SK-N-SH (cell line): ENCODE measurements at regions not wholly inside any gene's neighbourhood (a gene's known extent, or its start where the extent isn't known, plus 50 kb on each side); places are given as distances from the start of the nearest gene placed in this dataset.

Source experiments
- CTCF ChIA-PET: fragments of 300-600, 350-600 bp; formaldehyde crosslinking; extraction: SDS; loops from one replicate; lab custom pipeline; 2021; lab: Yijun Ruan, JAX
- POLR2A ChIA-PET: fragments of 350-600 bp; sonication (Branson Sonifier 250); formaldehyde crosslinking; extraction: SDS; loops from one replicate; lab custom pipeline; 2020; ENCODE audit warnings: antibody characterized with exemption, inconsistent platforms; lab: Yijun Ruan, JAX
- DNase-seq: peaks from one replicate; pipeline ENCODE4 v3.0.0; 2012
- H2AFZ ChIP-seq: fragments of 200-600 bp; sonication (generic); 2 replicates; pipeline ENCODE4 v1.8.1; 2016; ENCODE audit warnings: antibody characterized with exemption, mild to moderate bottlenecking, low read depth
- H3F3A ChIP-seq: fragments of 200-600 bp; sonication (generic); replicated peaks from 2 replicates; pipeline ENCODE3; 2016; ENCODE audit warnings: antibody characterized with exemption, mild to moderate bottlenecking; ENCODE audit not compliant: insufficient read depth
- H3K27ac ChIP-seq, 2 experiments: fragments of 200-500 bp in 1 of 2; fragments of 200-600 bp in 1 of 2; sonication (Bioruptor generic) in 1 of 2; sonication (generic), shearing (Covaris generic) in 1 of 2; 2 replicates each; pipeline versions ENCODE4 v1.5.1 to v1.6.1; 2014 to 2016; ENCODE audit warnings: low read depth in 2 of 2, inconsistent platforms in 1 of 2, low read length in 1 of 2, mild to moderate bottlenecking in 1 of 2, mixed read lengths in 1 of 2
- H3K27me3 ChIP-seq: fragments of 200-600 bp; sonication (generic), shearing (Covaris generic); 2 replicates; pipeline ENCODE4 v1.6.1; 2016; ENCODE audit warnings: mixed run types; ENCODE audit not compliant: insufficient read depth
- H3K36me3 ChIP-seq, 2 experiments: fragments of 200-500 bp in 1 of 2; fragments of 200-600 bp in 1 of 2; sonication (Bioruptor generic) in 1 of 2; sonication (generic) in 1 of 2; replicated peaks in 1 of 2; 2 replicates each; pipeline versions ENCODE3 to v1.5.1; 2014 to 2016; ENCODE audit warnings: low read length in 1 of 2, mild to moderate bottlenecking in 1 of 2; ENCODE audit not compliant: insufficient read depth in 2 of 2, control insufficient read depth in 1 of 2
- H3K4me1 ChIP-seq, 2 experiments: fragments of 200-500 bp in 1 of 2; fragments of 200-600 bp in 1 of 2; sonication (Bioruptor generic) in 1 of 2; sonication (generic), shearing (Covaris generic) in 1 of 2; 2 replicates each; pipeline versions ENCODE4 v1.5.1 to v1.6.1; 2014 to 2016; ENCODE audit warnings: low read depth in 1 of 2, low read length in 1 of 2, mixed run types in 1 of 2; ENCODE audit not compliant: insufficient read depth in 2 of 2, control insufficient read depth in 1 of 2
- H3K4me2 ChIP-seq: fragments of 200-600 bp; sonication (generic), shearing (Covaris generic); 2 replicates; pipeline ENCODE4 v1.6.1; 2017; ENCODE audit warnings: mixed run types
- H3K4me3 ChIP-seq, 2 experiments: fragments of 200-500 bp in 1 of 2; fragments of 200-600 bp in 1 of 2; sonication (Bioruptor generic) in 1 of 2; sonication (generic), shearing (Covaris generic) in 1 of 2; 2 replicates each; pipeline versions ENCODE4 v1.5.1 to v1.8.1; 2014 to 2016; ENCODE audit warnings: low read depth in 2 of 2, inconsistent platforms in 1 of 2, low read length in 1 of 2, mild to moderate bottlenecking in 1 of 2, mixed read lengths in 1 of 2, moderate library complexity in 1 of 2
- H3K79me2 ChIP-seq: fragments of 200-600 bp; sonication (generic); 2 replicates; pipeline ENCODE4 v1.8.1; 2017; ENCODE audit warnings: mild to moderate bottlenecking; ENCODE audit not compliant: insufficient read depth
- H3K9ac ChIP-seq: fragments of 200-600 bp; sonication (generic); 2 replicates; pipeline ENCODE4 v1.6.1; 2017; ENCODE audit warnings: mixed run types
- H3K9me2 ChIP-seq: fragments of 200-600 bp; sonication (generic); 2 replicates; pipeline ENCODE4 v1.6.1; 2017; ENCODE audit warnings: mixed run types
- H3K9me3 ChIP-seq: fragments of 200-600 bp; sonication (generic); 2 replicates; pipeline ENCODE4 v1.6.1; 2017; ENCODE audit warnings: mixed run types, mild to moderate bottlenecking, moderate library complexity
- H4K20me1 ChIP-seq: fragments of 200-600 bp; sonication (generic); 2 replicates; pipeline ENCODE4 v1.6.1; 2017; ENCODE audit warnings: mild to moderate bottlenecking, mixed run types; ENCODE audit not compliant: insufficient read depth
- CHD2 ChIP-seq: fragments of 150-350 bp; IDR thresholded peaks from 2 replicates; pipeline ENCODE4 v1.6.1; 2018; ENCODE audit warnings: low read length; ENCODE audit not compliant: partially characterized antibody
- ELF1 ChIP-seq: IDR thresholded peaks from 2 replicates; pipeline ENCODE4 v1.4.0; 2012
- FOSL2 ChIP-seq: IDR thresholded peaks from 2 replicates; pipeline ENCODE4 v1.4.0; 2012; ENCODE audit warnings: low read depth, mild to moderate bottlenecking, moderate library complexity, borderline replicate concordance
- FOXJ3 ChIP-seq: sonication (generic); formaldehyde crosslinking; IDR thresholded peaks from 2 replicates; pipeline ENCODE4 v1.5.1; 2020; ENCODE audit warnings: mild to moderate bottlenecking, missing genetic modification reagents
- GABPA ChIP-seq: IDR thresholded peaks from 2 replicates; pipeline ENCODE4 v1.4.0; 2012; ENCODE audit warnings: low read depth, mild to moderate bottlenecking
- GATA2 ChIP-seq: sonication (generic); formaldehyde crosslinking; IDR thresholded peaks from 2 replicates; pipeline ENCODE4 v1.5.0; 2020; ENCODE audit warnings: mild to moderate bottlenecking, missing genetic modification reagents
- MAX ChIP-seq: IDR thresholded peaks from 2 replicates; pipeline ENCODE4 v1.4.0; 2012; ENCODE audit warnings: low read depth
- MXI1 ChIP-seq: IDR thresholded peaks from 2 replicates; pipeline ENCODE4 v1.6.1; 2012; ENCODE audit warnings: mild to moderate bottlenecking, low read depth, low read length, improper control_type of control experiment
- NFIC ChIP-seq: IDR thresholded peaks from 2 replicates; pipeline ENCODE4 v1.4.0; 2012; ENCODE audit warnings: borderline replicate concordance
- PBX3 ChIP-seq: IDR thresholded peaks from 2 replicates; pipeline ENCODE4; 2012
- POLR2AphosphoS5 ChIP-seq: IDR thresholded peaks from 2 replicates; pipeline ENCODE4 v1.6.1; 2012; ENCODE audit warnings: low read depth, low read length
- RAD21 ChIP-seq: IDR thresholded peaks from 2 replicates; pipeline ENCODE4 v1.6.1; 2012; ENCODE audit warnings: mild to moderate bottlenecking, low read length
- RCOR1 ChIP-seq: fragments of 150-350 bp; IDR thresholded peaks from 2 replicates; pipeline ENCODE4 v1.6.1; 2017; ENCODE audit warnings: antibody characterized with exemption, low read length
- RFX5 ChIP-seq: IDR thresholded peaks from 2 replicates; pipeline ENCODE4 v1.6.1; 2012; ENCODE audit warnings: mild to moderate bottlenecking, improper control_type of control experiment, low read length
- RXRA ChIP-seq: IDR thresholded peaks from 2 replicates; pipeline ENCODE4 v1.4.0; 2012; ENCODE audit warnings: low read depth, mild to moderate bottlenecking, borderline replicate concordance
- SMC3 ChIP-seq: IDR thresholded peaks from 2 replicates; pipeline ENCODE4 v1.6.1; 2012; ENCODE audit warnings: low read depth, low read length, improper control_type of control experiment
- TAF1 ChIP-seq: IDR thresholded peaks from 2 replicates; pipeline ENCODE4 v1.6.1; 2012; ENCODE audit warnings: low read depth, mild to moderate bottlenecking, low read length, moderate library complexity, borderline replicate concordance
- YY1 ChIP-seq: IDR thresholded peaks from 2 replicates; pipeline ENCODE4 v1.4.0; 2012; ENCODE audit warnings: low read depth, mild to moderate bottlenecking
- WGBS: methylation state at CpG from one replicate; pipeline ENCODE4 v1.1.6; 2017; ENCODE audit warnings: low lambda C conversion rate; 5-methylcytosine and 5-hydroxymethylcytosine counted together
- TF ChIP-seq, protein P1 (sequence below): fragments of 150-350 bp; IDR thresholded peaks from 2 replicates; pipeline ENCODE4 v1.6.1; 2017; ENCODE audit warnings: antibody characterized with exemption, low read length, low read depth, borderline replicate concordance

DNA sequence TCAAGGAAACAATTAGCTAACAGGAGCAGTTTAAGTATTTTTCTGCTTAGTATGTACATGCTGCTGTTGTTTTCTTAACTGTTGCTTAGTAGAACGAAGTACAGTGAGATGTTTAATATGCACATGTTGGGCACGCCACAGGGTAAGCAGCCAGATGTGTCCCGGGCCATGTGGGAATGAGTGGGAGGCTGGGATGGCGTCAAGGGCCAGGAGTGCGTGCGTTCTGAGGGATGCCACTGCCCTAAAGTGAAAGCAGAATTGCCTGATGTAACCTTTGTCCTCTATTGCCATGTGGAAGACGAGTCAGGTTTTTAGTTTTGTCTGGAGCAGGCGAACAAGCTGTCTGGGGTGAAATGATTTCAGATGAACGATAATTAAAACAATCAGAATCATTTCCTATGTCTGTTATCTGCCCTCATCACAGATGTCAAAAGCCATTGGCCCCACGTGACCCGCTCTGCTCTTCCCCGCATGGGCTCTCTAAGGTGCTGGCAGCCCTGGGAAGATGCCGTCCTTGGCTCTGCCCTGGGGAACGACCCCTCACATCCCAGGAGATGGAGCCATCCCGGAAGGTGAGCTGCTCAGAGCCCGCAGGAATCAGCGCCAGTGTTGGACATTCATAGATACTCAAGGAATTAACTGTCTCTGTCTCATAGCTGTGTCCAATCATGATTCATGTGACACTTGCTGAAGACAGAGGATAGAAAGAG, 356.6 kb upstream of the IRX4 start:
- no peaks in the 10 kb centered on the region for H3K4me1 ChIP-seq
- H3K27me3 ChIP-seq, result peaks cover 9% of the 10 kb centered on the region; the same call in 1 of the 2 replicates

DNA sequence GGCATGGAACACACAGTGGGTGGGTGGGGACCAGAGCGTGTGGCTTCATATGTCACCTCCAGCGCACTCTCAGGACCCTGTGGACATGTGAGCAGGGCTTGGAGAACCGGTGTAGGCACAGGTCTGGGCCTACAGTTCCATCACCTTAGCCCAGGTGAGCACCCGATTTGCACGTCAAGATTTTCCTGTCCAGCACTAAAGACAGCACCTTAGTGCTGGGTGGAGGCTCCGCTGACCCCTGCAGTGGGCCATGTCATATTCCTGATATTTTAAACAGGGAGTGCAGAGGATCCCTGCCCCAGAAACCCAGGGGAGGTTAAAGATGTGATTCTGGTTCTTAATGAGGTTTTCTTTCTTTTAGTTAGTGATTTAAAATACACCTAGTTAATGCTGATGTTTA, 356.0 kb upstream of the IRX4 start:
- H3F3A ChIP-seq, result no peaks in the 10 kb centered on the region
- CTCF ChIA-PET, result no interaction called here
- no peak overlapping the region for H3K4me2 ChIP-seq
- no peak for TF ChIP-seq CHD2
- no peak for TF ChIP-seq FOSL2
- TF ChIP-seq YY1, result no peak
- TF ChIP-seq POLR2AphosphoS5, result no peak
- no peak for TF ChIP-seq GATA2
- TF ChIP-seq PBX3, result no peak
- TF ChIP-seq SMC3, result no peak
- no peak for TF ChIP-seq MAX
- no peak for TF ChIP-seq RAD21
- no peak for TF ChIP-seq MXI1
- TF ChIP-seq NFIC, result no peak
- no peak for TF ChIP-seq ELF1
- TF ChIP-seq RFX5, result no peak
- TF ChIP-seq, protein P1, sequence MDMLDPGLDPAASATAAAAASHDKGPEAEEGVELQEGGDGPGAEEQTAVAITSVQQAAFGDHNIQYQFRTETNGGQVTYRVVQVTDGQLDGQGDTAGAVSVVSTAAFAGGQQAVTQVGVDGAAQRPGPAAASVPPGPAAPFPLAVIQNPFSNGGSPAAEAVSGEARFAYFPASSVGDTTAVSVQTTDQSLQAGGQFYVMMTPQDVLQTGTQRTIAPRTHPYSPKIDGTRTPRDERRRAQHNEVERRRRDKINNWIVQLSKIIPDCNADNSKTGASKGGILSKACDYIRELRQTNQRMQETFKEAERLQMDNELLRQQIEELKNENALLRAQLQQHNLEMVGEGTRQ, result no peak
- no peak for TF ChIP-seq RXRA
- TF ChIP-seq RCOR1, result no peak
- TF ChIP-seq TAF1, result no peak
- TF ChIP-seq GABPA, result no peak
- TF ChIP-seq, all 33 proteins: peak for 0
- Histone ChIP-seq H3K79me2 (no peaks in the 10 kb centered on the region), H3K27ac (no peak overlapping the region), H3K9ac (no peak overlapping the region), H3K27me3 (peaks cover 9% of the 10 kb centered on the region; the same call in 1 of the 2 replicates), H2AFZ (no peak overlapping the region), H3K36me3 (no peaks in the 10 kb centered on the region), H3K4me1 (no peaks in the 10 kb centered on the region), H3K9me3 (no peaks in the 10 kb centered on the region), H3K9me2 (no peaks in the 10 kb centered on the region), H3K4me3 (no peak overlapping the region), H4K20me1 (no peaks in the 10 kb centered on the region)
- no peak for DNase-seq
- POLR2A ChIA-PET, result no interaction called here
- 7% methylated on average over 5 of the region's 6 CpGs for WGBS

More for the DNA sequence above, 356.6 kb upstream of the IRX4 start:
- TF ChIP-seq RAD21 (no peak), RXRA (no peak), FOSL2 (no peak), CHD2 (no peak), FOXJ3 (CRISPR knock-in tag) (no peak)
- no peaks in the 10 kb centered on the region for H4K20me1 ChIP-seq
- H3F3A ChIP-seq, result no peaks in the 10 kb centered on the region
- CTCF ChIA-PET, result no interaction called here
- no peaks in the 10 kb centered on the region for H3K36me3 ChIP-seq
- DNase-seq, result no peak
- no peaks in the 10 kb centered on the region for H3K9me3 ChIP-seq
- WGBS, result 4% methylated on average over 17 of the region's 17 CpGs
- H2AFZ ChIP-seq, result no peak overlapping the region
- no peak overlapping the region for H3K27ac ChIP-seq
- POLR2A ChIA-PET, result no interaction called here
- H3K4me2 ChIP-seq, result no peak overlapping the region
- H3K9me2 ChIP-seq, result no peaks in the 10 kb centered on the region
- no peak overlapping the region for H3K9ac ChIP-seq
- H3K79me2 ChIP-seq, result no peaks in the 10 kb centered on the region
- H3K4me3 ChIP-seq, result no peak overlapping the region
